LNCAP (cell line): ENCODE measurements at regions not wholly inside any gene's neighbourhood (a gene's known extent, or its start where the extent isn't known, plus 50 kb on each side); places are given as distances from the start of the nearest gene placed in this dataset.

Experiments used
- TF ChIP-seq, protein P1 (sequence below): fragments of 450-650 bp; IDR thresholded peaks from 2 replicates; pipeline ENCODE4 v1.5.1; 2017; ENCODE audit warnings: mild to moderate bottlenecking

GRCh38 chr7:106398786-106399185, 114.0 kb upstream of the NAMPT start:
- TF ChIP-seq, protein P1, sequence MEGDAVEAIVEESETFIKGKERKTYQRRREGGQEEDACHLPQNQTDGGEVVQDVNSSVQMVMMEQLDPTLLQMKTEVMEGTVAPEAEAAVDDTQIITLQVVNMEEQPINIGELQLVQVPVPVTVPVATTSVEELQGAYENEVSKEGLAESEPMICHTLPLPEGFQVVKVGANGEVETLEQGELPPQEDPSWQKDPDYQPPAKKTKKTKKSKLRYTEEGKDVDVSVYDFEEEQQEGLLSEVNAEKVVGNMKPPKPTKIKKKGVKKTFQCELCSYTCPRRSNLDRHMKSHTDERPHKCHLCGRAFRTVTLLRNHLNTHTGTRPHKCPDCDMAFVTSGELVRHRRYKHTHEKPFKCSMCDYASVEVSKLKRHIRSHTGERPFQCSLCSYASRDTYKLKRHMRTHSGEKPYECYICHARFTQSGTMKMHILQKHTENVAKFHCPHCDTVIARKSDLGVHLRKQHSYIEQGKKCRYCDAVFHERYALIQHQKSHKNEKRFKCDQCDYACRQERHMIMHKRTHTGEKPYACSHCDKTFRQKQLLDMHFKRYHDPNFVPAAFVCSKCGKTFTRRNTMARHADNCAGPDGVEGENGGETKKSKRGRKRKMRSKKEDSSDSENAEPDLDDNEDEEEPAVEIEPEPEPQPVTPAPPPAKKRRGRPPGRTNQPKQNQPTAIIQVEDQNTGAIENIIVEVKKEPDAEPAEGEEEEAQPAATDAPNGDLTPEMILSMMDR = no peak

DNA sequence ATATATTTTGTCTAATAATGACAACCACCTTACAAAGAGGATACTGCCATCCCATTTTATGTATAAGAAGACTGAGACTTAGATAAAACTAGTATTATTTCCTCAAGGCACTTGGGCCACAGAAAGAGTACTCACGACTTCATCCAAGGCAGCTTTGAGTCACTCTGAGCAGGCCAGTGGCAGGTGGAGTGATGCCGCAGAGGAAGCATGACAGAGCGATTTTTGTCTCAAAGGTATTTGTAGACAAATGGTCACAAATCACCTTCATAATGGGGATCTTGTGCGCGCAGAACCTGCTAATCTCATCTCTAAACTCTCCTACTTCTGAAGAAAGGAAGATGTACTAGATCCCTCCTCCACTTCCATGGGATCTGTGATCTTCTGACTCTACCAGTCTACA, 113.2 kb upstream of the NAMPT start:
- TF ChIP-seq, protein P1 = no peak

GRCh38 chr7:106394526-106394925, 109.7 kb upstream of the NAMPT start:
- TF ChIP-seq, protein P1 = no peak

- TF ChIP-seq, protein P1 = no peak
Observed at GRCh38 chr7:106393564-106394251, 108.9 kb upstream of the NAMPT start.

GRCh38 chr7:106392590-106392989, 107.8 kb upstream of the NAMPT start:
- TF ChIP-seq, protein P1 = no peak

DNA sequence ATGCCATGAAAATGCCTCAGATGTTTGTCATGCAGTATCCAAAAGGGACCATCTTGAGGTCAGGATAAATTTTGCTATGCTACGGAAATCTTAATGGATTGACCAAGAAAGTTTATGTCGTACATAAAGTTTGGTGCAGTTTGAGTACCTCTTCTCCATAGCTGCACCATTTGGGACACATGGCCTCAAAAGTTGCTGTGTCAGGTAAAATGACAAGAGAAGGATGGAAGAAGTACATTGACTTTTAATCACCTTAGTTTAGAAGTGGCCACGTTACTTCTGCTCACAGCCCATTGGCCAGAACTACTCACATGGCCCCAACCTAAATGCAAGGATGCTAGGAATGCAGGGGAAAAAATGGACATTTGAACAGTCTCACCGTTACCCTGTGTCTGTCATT, 107.4 kb upstream of the NAMPT start:
- TF ChIP-seq, protein P1 = no peak

GRCh38 chr7:106386958-106387357, 102.2 kb upstream of the NAMPT start:
- TF ChIP-seq, protein P1 = no peak

DNA sequence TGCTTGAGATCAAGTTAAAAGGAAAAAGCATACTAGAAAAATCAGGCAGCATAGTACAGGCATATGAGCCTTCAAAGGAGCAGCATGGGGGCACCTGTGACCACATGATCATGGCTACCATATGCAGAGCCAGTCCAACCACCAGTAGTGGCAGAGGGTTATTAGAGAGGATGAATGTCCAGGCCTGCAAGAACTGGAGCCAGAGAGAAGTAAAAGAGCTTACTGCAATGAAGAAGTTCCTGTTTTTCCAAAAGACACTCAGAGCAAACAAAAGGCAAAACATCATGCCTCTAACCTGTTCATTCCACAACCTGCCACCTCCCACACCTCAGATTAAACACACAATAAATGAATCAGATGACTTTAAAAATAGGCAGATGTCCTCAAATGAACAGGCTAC, 99.6 kb upstream of the NAMPT start:
- TF ChIP-seq, protein P1 = no peak
